HG03280 (cell line): ENCODE measurements at regions not wholly inside any gene's neighbourhood (a gene's known extent, or its start where the extent isn't known, plus 50 kb on each side); places are given as distances from the start of the nearest gene placed in this dataset.
"Not testable (repeated sequence)": the region's sequence is repeated elsewhere in the genome, so short reads cannot be mapped to it uniquely, and the experiment has no call there.

Experiments
- ATAC-seq: cut with Tn5 transposase; IDR thresholded peaks from one replicate; pipeline ENCODE4 v1.9.1; 2021; ENCODE audit warnings: mild to moderate bottlenecking, moderate library complexity; ENCODE audit not compliant: unreplicated experiment

GRCh38 chr6:40849546-40849945, 189.5 kb downstream of the UNC5CL start:
- ATAC-seq: no peak

GRCh38 chr6:40848868-40849514, 190.0 kb downstream of the UNC5CL start:
- no peak for ATAC-seq

- ATAC-seq: no peak
These were observed 191.0 kb downstream of the UNC5CL start for GRCh38 chr6:40848038-40848437.

- no peak for ATAC-seq
These were observed 193.5 kb downstream of the UNC5CL start for GRCh38 chr6:40845553-40845952.

- no peak for ATAC-seq
These were observed 194.8 kb downstream of the UNC5CL start for GRCh38 chr6:40844246-40844645.

- ATAC-seq: no peak
These were observed 197.3 kb downstream of the UNC5CL start for GRCh38 chr6:40841721-40842120.

GRCh38 chr6:40832691-40833090, 206.3 kb downstream of the UNC5CL start:
- no peak for ATAC-seq

GRCh38 chr6:40831381-40831780, 207.6 kb downstream of the UNC5CL start:
- no peak for ATAC-seq

GRCh38 chr6:40825102-40825501, 213.9 kb downstream of the UNC5CL start:
- no peak for ATAC-seq

GRCh38 chr6:40823917-40824891, 214.8 kb downstream of the UNC5CL start:
- ATAC-seq: not testable (repeated sequence)

- ATAC-seq: no peak
These were observed 216.4 kb downstream of the UNC5CL start for GRCh38 chr6:40822619-40823018.

GRCh38 chr6:40819182-40819834, 219.7 kb downstream of the UNC5CL start:
- ATAC-seq: no peak

GRCh38 chr6:40817369-40817768, 221.7 kb downstream of the UNC5CL start:
- ATAC-seq: no peak

GRCh38 chr6:40816601-40817000, 222.4 kb downstream of the UNC5CL start:
- ATAC-seq: no peak

GRCh38 chr6:40815731-40816130, 223.3 kb downstream of the UNC5CL start:
- no peak for ATAC-seq

GRCh38 chr6:40810171-40810570, 223.0 kb upstream of the LRFN2 start:
- no peak for ATAC-seq

- ATAC-seq: no peak
These were observed 222.5 kb upstream of the LRFN2 start for GRCh38 chr6:40809627-40810026.

- ATAC-seq: no peak
These were observed 220.3 kb upstream of the LRFN2 start for GRCh38 chr6:40807484-40807883.

GRCh38 chr6:40806256-40806864, 219.2 kb upstream of the LRFN2 start:
- ATAC-seq: no peak

GRCh38 chr6:40805336-40805735, 218.2 kb upstream of the LRFN2 start:
- ATAC-seq: no peak

GRCh38 chr6:40804905-40805304, 217.7 kb upstream of the LRFN2 start:
- ATAC-seq: no peak
